ENCODE measurements at regions not wholly inside any gene's neighbourhood (a gene's known extent, or its start where the extent isn't known, plus 50 kb on each side); places are given as distances from the start of the nearest gene placed in this dataset.

- H3K4me2 ChIP-seq (ENCODE audit: low read length), result no peak overlapping the region
- DNase-seq (ENCODE audit: low spot score), result no peak
- no peaks in the 10 kb centered on the region for H3K36me3 ChIP-seq (ENCODE audit: insufficient read depth, low read length)
- ChIA-PET CTCF (ENCODE audit: unreplicated experiment) (no interaction called here), POLR2A (no interaction called here)
- H4K20me1 ChIP-seq (ENCODE audit: insufficient read depth, low read length), result no peaks in the 10 kb centered on the region
- H3K9me3 ChIP-seq (ENCODE audit: low read length), result no peaks in the 10 kb centered on the region
- no peaks in the 10 kb centered on the region for H3K79me2 ChIP-seq (ENCODE audit: insufficient read depth, low read depth, low read length)
- no peaks in the 10 kb centered on the region for H3K9me2 ChIP-seq (ENCODE audit: insufficient read depth, low read length)
- H3K27ac ChIP-seq (ENCODE audit: low read depth, low read length, poor library complexity, severe bottlenecking), result no peak overlapping the region
- no peaks in the 10 kb centered on the region for H3K4me1 ChIP-seq (ENCODE audit: insufficient read depth, low read length, poor library complexity, severe bottlenecking)
- BruUV-seq (replicated peaks), result no TSS peak
- no peak overlapping the region for H3K4me3 ChIP-seq (ENCODE audit: low read depth, low read length, poor library complexity, severe bottlenecking)
- TF ChIP-seq EZH2phosphoT487 (IDR thresholded peaks at IDR 0.05; ENCODE audit: borderline replicate concordance, low read depth, low read length) (no peak), CTCF (conservative IDR thresholded peaks at IDR 0.05; ENCODE audit: low read length) (no peak)
- H2AFZ ChIP-seq (ENCODE audit: low read length), result no peak overlapping the region
- intact Hi-C loops (cut with micrococcal nuclease; ENCODE audit: unreplicated experiment), result no loop called here
Observed at GRCh38 chr3:80601479-80601878, 833.7 kb upstream of the ROBO1 start.

GRCh38 chr3:80592792-80593191 is 825.0 kb upstream of the ROBO1 start:
- intact Hi-C loops (cut with micrococcal nuclease; ENCODE audit: unreplicated experiment), result no loop called here
- peaks cover 4% of the 10 kb centered on the region; the same call in 1 of the 2 replicates for H3K9me3 ChIP-seq (ENCODE audit: low read length)
- no peaks in the 10 kb centered on the region for H4K20me1 ChIP-seq (ENCODE audit: insufficient read depth, low read length)
- TF ChIP-seq EZH2phosphoT487 (IDR thresholded peaks at IDR 0.05; ENCODE audit: borderline replicate concordance, low read depth, low read length), result no peak
- TF ChIP-seq CTCF (conservative IDR thresholded peaks at IDR 0.05; ENCODE audit: low read length), result no peak
- CTCF ChIA-PET (ENCODE audit: unreplicated experiment), result no interaction called here
- H2AFZ ChIP-seq (ENCODE audit: low read length), result no peak overlapping the region
- no peak for DNase-seq (ENCODE audit: low spot score)
- no peak overlapping the region for H3K27ac ChIP-seq (ENCODE audit: low read depth, low read length, poor library complexity, severe bottlenecking)
- H3K9me2 ChIP-seq (ENCODE audit: insufficient read depth, low read length), result no peaks in the 10 kb centered on the region
- no peak overlapping the region for H3K4me2 ChIP-seq (ENCODE audit: low read length)
- no TSS peak for BruUV-seq (replicated peaks)
- POLR2A ChIA-PET, result no interaction called here
- H3K36me3 ChIP-seq (ENCODE audit: insufficient read depth, low read length), result no peaks in the 10 kb centered on the region
- H3K4me3 ChIP-seq (ENCODE audit: low read depth, low read length, poor library complexity, severe bottlenecking), result no peak overlapping the region
- H3K4me1 ChIP-seq (ENCODE audit: insufficient read depth, low read length, poor library complexity, severe bottlenecking), result no peaks in the 10 kb centered on the region
- H3K79me2 ChIP-seq (ENCODE audit: insufficient read depth, low read depth, low read length), result no peaks in the 10 kb centered on the region

GRCh38 chr3:80586338-80586737 is 818.5 kb upstream of the ROBO1 start:
- Histone ChIP-seq H3K9me3 (ENCODE audit: low read length) (no peaks in the 10 kb centered on the region), H3K36me3 (ENCODE audit: insufficient read depth, low read length) (no peaks in the 10 kb centered on the region), H2AFZ (ENCODE audit: low read length) (no peak overlapping the region), H3K4me2 (ENCODE audit: low read length) (no peak overlapping the region), H3K27ac (ENCODE audit: low read depth, low read length, poor library complexity, severe bottlenecking) (no peak overlapping the region), H3K4me1 (ENCODE audit: insufficient read depth, low read length, poor library complexity, severe bottlenecking) (no peaks in the 10 kb centered on the region), H3K79me2 (ENCODE audit: insufficient read depth, low read depth, low read length) (no peaks in the 10 kb centered on the region), H3K9me2 (ENCODE audit: insufficient read depth, low read length) (no peaks in the 10 kb centered on the region), H3K4me3 (ENCODE audit: low read depth, low read length, poor library complexity, severe bottlenecking) (no peak overlapping the region), H4K20me1 (ENCODE audit: insufficient read depth, low read length) (no peaks in the 10 kb centered on the region)
- DNase-seq (ENCODE audit: low spot score), result no peak
- BruUV-seq (replicated peaks), result no TSS peak
- ChIA-PET CTCF (ENCODE audit: unreplicated experiment) (no interaction called here), POLR2A (interaction anchor here (0.6 kb wide), 1 partner anchor 734 kb away, joined by 3 read pairs; no protein-coding TSS in a partner anchor)
- intact Hi-C loops (cut with micrococcal nuclease; ENCODE audit: unreplicated experiment), result no loop called here
- TF ChIP-seq EZH2phosphoT487 (IDR thresholded peaks at IDR 0.05; ENCODE audit: borderline replicate concordance, low read depth, low read length), result no peak
- TF ChIP-seq CTCF (conservative IDR thresholded peaks at IDR 0.05; ENCODE audit: low read length), result no peak
